GM23338 (cell line): ENCODE measurements at regions not wholly inside any gene's neighbourhood (a gene's known extent, or its start where the extent isn't known, plus 50 kb on each side); places are given as distances from the start of the nearest gene placed in this dataset.

Experiments
- CREB1 ChIP-seq: fragments of 250-450 bp; sonication (Bioruptor Pico); IDR thresholded peaks from 2 replicates; pipeline ENCODE4 v1.5.0; 2020; ENCODE audit warnings: low read depth, mild to moderate bottlenecking, moderate library complexity
- EZH2 ChIP-seq: fragments of 200-600 bp; sonication (generic); IDR thresholded peaks from one replicate; pipeline ENCODE4 v1.8.0; 2017; ENCODE audit warnings: antibody characterized with exemption, mild to moderate bottlenecking, low read depth; ENCODE audit not compliant: unreplicated experiment
- EZH2phosphoT487 ChIP-seq: fragments of 200-600 bp; sonication (generic); IDR thresholded peaks from one replicate; pipeline ENCODE4 v1.8.1; 2018; ENCODE audit warnings: antibody characterized with exemption; ENCODE audit not compliant: unreplicated experiment
- POLR2AphosphoS5 ChIP-seq: IDR thresholded peaks from 2 replicates; pipeline ENCODE4 v1.6.1; 2016; ENCODE audit warnings: antibody characterized with exemption, low read depth
- REST ChIP-seq: IDR thresholded peaks from one replicate; pipeline ENCODE4 v1.6.1; 2018; ENCODE audit warnings: antibody characterized with exemption; ENCODE audit not compliant: unreplicated experiment
- ZNF114 ChIP-seq: fragments of 250-450 bp; sonication (Bioruptor Pico); IDR thresholded peaks from 2 replicates; pipeline ENCODE4 v1.5.0; 2020; ENCODE audit warnings: mild to moderate bottlenecking, moderate library complexity
- TF ChIP-seq, protein P1 (sequence below), 2 experiments: fragments of 200-600 bp in 1 of 2; sonication (generic) in 1 of 2; conservative IDR thresholded peaks; 2 replicates each; pipeline versions ENCODE4 v1.5.1 to v1.6.1; 2016 to 2017; ENCODE audit warnings: antibody characterized with exemption in 2 of 2, low read depth in 2 of 2, mild to moderate bottlenecking in 2 of 2, moderate library complexity in 1 of 2
- TF ChIP-seq, protein P2 (sequence below): IDR thresholded peaks from 2 replicates; pipeline ENCODE4 v1.6.1; 2016; ENCODE audit warnings: antibody characterized with exemption

GRCh38 chr4:165782623-165783022 lies 90.4 kb upstream of the TLL1 start:
- TF ChIP-seq, protein P1, sequence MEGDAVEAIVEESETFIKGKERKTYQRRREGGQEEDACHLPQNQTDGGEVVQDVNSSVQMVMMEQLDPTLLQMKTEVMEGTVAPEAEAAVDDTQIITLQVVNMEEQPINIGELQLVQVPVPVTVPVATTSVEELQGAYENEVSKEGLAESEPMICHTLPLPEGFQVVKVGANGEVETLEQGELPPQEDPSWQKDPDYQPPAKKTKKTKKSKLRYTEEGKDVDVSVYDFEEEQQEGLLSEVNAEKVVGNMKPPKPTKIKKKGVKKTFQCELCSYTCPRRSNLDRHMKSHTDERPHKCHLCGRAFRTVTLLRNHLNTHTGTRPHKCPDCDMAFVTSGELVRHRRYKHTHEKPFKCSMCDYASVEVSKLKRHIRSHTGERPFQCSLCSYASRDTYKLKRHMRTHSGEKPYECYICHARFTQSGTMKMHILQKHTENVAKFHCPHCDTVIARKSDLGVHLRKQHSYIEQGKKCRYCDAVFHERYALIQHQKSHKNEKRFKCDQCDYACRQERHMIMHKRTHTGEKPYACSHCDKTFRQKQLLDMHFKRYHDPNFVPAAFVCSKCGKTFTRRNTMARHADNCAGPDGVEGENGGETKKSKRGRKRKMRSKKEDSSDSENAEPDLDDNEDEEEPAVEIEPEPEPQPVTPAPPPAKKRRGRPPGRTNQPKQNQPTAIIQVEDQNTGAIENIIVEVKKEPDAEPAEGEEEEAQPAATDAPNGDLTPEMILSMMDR (conservative IDR thresholded peaks at IDR 0.05; ENCODE audit: low read depth in 2 of 2): no peak
- TF ChIP-seq POLR2AphosphoS5 (no peak), EZH2 (no peak), REST (no peak), ZNF114 (CRISPR knock-in tag) (no peak), EZH2phosphoT487 (no peak), CREB1 (CRISPR knock-in tag) (no peak)
- TF ChIP-seq, protein P2, sequence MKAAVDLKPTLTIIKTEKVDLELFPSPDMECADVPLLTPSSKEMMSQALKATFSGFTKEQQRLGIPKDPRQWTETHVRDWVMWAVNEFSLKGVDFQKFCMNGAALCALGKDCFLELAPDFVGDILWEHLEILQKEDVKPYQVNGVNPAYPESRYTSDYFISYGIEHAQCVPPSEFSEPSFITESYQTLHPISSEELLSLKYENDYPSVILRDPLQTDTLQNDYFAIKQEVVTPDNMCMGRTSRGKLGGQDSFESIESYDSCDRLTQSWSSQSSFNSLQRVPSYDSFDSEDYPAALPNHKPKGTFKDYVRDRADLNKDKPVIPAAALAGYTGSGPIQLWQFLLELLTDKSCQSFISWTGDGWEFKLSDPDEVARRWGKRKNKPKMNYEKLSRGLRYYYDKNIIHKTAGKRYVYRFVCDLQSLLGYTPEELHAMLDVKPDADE: no peak
